ENCODE measurements at regions not wholly inside any gene's neighbourhood (a gene's known extent, or its start where the extent isn't known, plus 50 kb on each side); places are given as distances from the start of the nearest gene placed in this dataset.

GRCh38 chr2:183253441-183254130, 129.3 kb downstream of the NUP35 start:
- TF ChIP-seq POLR2A (IDR thresholded peaks at IDR 0.05) (no peak), CTCF (IDR thresholded peaks at IDR 0.05) (no peak), POLR2AphosphoS5 (IDR thresholded peaks at IDR 0.05) (no peak)
